ENCODE measurements at regions not wholly inside any gene's neighbourhood (a gene's known extent, or its start where the extent isn't known, plus 50 kb on each side); places are given as distances from the start of the nearest gene placed in this dataset.

- ATAC-seq, result no peak
- no peaks in the 10 kb centered on the region for H3K9me3 ChIP-seq (ENCODE audit: control insufficient read depth, low read length, poor library complexity, severe bottlenecking)
- no peaks in the 10 kb centered on the region for H3K36me3 Mint-ChIP-seq (ENCODE audit: low read depth)
- H3K27ac Mint-ChIP-seq, result no peak overlapping the region
- no peaks in the 10 kb centered on the region for H3K27me3 Mint-ChIP-seq
- no peak overlapping the region for H3K4me3 Mint-ChIP-seq
- no peaks in the 10 kb centered on the region for H3K4me1 Mint-ChIP-seq
- no peak for DNase-seq
Observed at GRCh38 chrX:69079268-69079667, 86.0 kb downstream of the PJA1 start.

GRCh38 chrX:69077895-69078455, 87.3 kb downstream of the PJA1 start:
- Mint-ChIP-seq H3K27me3 (no peaks in the 10 kb centered on the region), H3K4me3 (no peak overlapping the region), H3K36me3 (ENCODE audit: low read depth) (no peaks in the 10 kb centered on the region), H3K27ac (no peak overlapping the region), H3K4me1 (no peaks in the 10 kb centered on the region)
- ATAC-seq, result no peak
- DNase-seq, result no peak
- H3K9me3 ChIP-seq (ENCODE audit: control insufficient read depth, low read length, poor library complexity, severe bottlenecking), result no peaks in the 10 kb centered on the region

GRCh38 chrX:69076088-69076487, 89.2 kb downstream of the PJA1 start:
- H3K36me3 Mint-ChIP-seq (ENCODE audit: low read depth), result no peaks in the 10 kb centered on the region
- H3K27me3 Mint-ChIP-seq, result no peaks in the 10 kb centered on the region
- H3K4me1 Mint-ChIP-seq, result no peaks in the 10 kb centered on the region
- ATAC-seq, result no peak
- no peak for DNase-seq
- no peak overlapping the region for H3K27ac Mint-ChIP-seq
- no peaks in the 10 kb centered on the region for H3K9me3 ChIP-seq (ENCODE audit: control insufficient read depth, low read length, poor library complexity, severe bottlenecking)
- no peak overlapping the region for H3K4me3 Mint-ChIP-seq

GRCh38 chrX:69074726-69075125, 90.5 kb downstream of the PJA1 start:
- H3K27me3 Mint-ChIP-seq, result no peaks in the 10 kb centered on the region
- no peak overlapping the region for H3K27ac Mint-ChIP-seq
- H3K4me1 Mint-ChIP-seq, result no peaks in the 10 kb centered on the region
- ATAC-seq, result no peak
- H3K9me3 ChIP-seq (ENCODE audit: control insufficient read depth, low read length, poor library complexity, severe bottlenecking), result no peaks in the 10 kb centered on the region
- H3K36me3 Mint-ChIP-seq (ENCODE audit: low read depth), result no peaks in the 10 kb centered on the region
- DNase-seq, result no peak
- H3K4me3 Mint-ChIP-seq, result no peak overlapping the region

DNA sequence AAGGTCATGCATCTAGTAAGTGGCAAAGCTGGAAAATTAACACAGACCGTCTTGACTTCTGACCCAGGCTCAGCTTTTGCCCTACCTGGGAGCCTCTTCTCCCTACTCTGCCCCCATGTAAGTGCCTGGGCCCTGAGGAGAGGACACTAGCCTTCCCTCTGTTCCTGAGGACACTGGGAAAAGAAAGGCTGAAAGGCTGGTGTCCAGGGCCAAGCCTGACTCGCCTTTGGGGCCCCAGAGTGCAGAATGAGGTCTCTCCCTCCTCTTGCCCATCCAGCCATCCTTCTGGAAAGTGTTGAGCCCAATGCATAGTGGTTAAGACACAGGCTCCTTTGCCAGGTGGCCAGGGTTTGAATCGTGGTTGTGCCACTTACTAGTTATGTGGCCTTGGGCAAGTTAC, 91.5 kb downstream of the PJA1 start:
- no peaks in the 10 kb centered on the region for H3K4me1 Mint-ChIP-seq
- H3K27ac Mint-ChIP-seq, result no peak overlapping the region
- no peak overlapping the region for H3K4me3 Mint-ChIP-seq
- DNase-seq, result no peak
- ATAC-seq, result no peak
- H3K9me3 ChIP-seq (ENCODE audit: control insufficient read depth, low read length, poor library complexity, severe bottlenecking), result no peaks in the 10 kb centered on the region
- no peaks in the 10 kb centered on the region for H3K36me3 Mint-ChIP-seq (ENCODE audit: low read depth)
- H3K27me3 Mint-ChIP-seq, result no peaks in the 10 kb centered on the region

GRCh38 chrX:69073241-69073640, 92.0 kb downstream of the PJA1 start:
- no peaks in the 10 kb centered on the region for H3K9me3 ChIP-seq (ENCODE audit: control insufficient read depth, low read length, poor library complexity, severe bottlenecking)
- H3K4me3 Mint-ChIP-seq, result no peak overlapping the region

DNA sequence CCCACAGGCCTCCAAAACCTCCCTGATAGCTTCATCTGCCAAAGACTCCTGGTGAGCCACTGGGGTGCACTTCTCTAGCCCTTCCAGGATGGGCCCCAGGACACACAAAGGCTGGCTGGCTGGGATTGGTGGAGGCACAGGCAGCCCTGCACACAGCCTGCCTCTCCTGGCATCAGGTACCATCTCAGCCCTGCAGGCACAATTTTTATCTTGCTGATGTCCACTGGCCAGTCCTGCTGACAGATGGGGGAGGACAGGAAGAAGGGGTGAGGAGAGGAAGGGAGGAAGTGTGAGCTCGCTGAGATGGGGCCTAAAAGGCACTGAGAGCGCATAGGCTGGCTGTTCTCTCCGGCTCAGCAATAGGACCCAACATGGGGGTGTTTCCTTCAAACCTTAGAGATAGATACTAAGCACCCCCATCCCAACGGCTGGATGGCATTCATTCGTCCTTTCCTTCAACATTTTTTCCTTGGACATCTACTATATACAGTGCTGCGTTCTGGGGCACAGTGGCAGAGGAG, 92.7 kb downstream of the PJA1 start:
- no peaks in the 10 kb centered on the region for H3K36me3 Mint-ChIP-seq (ENCODE audit: low read depth)
- no peak overlapping the region for H3K4me3 Mint-ChIP-seq
- ATAC-seq (no peak), DNase-seq (no peak)
- no peaks in the 10 kb centered on the region for H3K9me3 ChIP-seq (ENCODE audit: control insufficient read depth, low read length, poor library complexity, severe bottlenecking)
- H3K4me1 Mint-ChIP-seq, result no peaks in the 10 kb centered on the region
- H3K27ac Mint-ChIP-seq, result no peak overlapping the region
- H3K27me3 Mint-ChIP-seq, result no peaks in the 10 kb centered on the region

More at GRCh38 chrX:69073241-69073640, 92.0 kb downstream of the PJA1 start:
- DNase-seq (no peak), ATAC-seq (no peak)
- Mint-ChIP-seq H3K36me3 (ENCODE audit: low read depth) (no peaks in the 10 kb centered on the region), H3K27ac (no peak overlapping the region), H3K27me3 (no peaks in the 10 kb centered on the region), H3K4me1 (no peaks in the 10 kb centered on the region)

- no peak overlapping the region for H3K27ac Mint-ChIP-seq
- H3K4me3 Mint-ChIP-seq, result no peak overlapping the region
- DNase-seq (no peak), ATAC-seq (no peak)
- no peaks in the 10 kb centered on the region for H3K9me3 ChIP-seq (ENCODE audit: control insufficient read depth, low read length, poor library complexity, severe bottlenecking)
- no peaks in the 10 kb centered on the region for H3K4me1 Mint-ChIP-seq
- H3K36me3 Mint-ChIP-seq (ENCODE audit: low read depth), result no peaks in the 10 kb centered on the region
- no peaks in the 10 kb centered on the region for H3K27me3 Mint-ChIP-seq
Observed at GRCh38 chrX:69070949-69071650, 94.2 kb downstream of the PJA1 start.

DNA sequence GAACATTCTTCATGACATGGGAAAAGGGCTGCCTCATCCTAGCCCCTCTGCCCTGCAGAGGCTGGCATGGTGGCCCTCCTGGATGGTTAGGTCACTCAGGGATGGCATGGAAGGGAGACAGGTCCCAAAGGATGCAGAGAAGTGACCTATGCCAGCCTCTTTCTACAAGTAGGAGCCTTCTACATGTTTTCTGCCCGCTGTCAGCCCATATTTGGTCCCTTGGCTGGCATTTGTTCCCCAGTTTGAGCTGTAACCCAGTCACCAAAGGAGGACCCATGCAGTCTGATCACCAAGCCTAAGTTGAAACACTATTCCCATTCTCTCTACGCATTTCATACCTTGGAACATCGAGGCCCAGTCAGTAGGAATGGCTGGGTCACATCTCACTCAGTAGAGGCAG, 95.4 kb downstream of the PJA1 start:
- no peaks in the 10 kb centered on the region for H3K36me3 Mint-ChIP-seq (ENCODE audit: low read depth)
- no peaks in the 10 kb centered on the region for H3K9me3 ChIP-seq (ENCODE audit: control insufficient read depth, low read length, poor library complexity, severe bottlenecking)
- no peaks in the 10 kb centered on the region for H3K27me3 Mint-ChIP-seq
- H3K4me1 Mint-ChIP-seq, result no peaks in the 10 kb centered on the region
- no peak for ATAC-seq
- no peak for DNase-seq
- H3K4me3 Mint-ChIP-seq, result no peak overlapping the region
- no peak overlapping the region for H3K27ac Mint-ChIP-seq

- ATAC-seq, result no peak
Observed at GRCh38 chrX:69069086-69069445, 96.2 kb downstream of the PJA1 start.

DNA sequence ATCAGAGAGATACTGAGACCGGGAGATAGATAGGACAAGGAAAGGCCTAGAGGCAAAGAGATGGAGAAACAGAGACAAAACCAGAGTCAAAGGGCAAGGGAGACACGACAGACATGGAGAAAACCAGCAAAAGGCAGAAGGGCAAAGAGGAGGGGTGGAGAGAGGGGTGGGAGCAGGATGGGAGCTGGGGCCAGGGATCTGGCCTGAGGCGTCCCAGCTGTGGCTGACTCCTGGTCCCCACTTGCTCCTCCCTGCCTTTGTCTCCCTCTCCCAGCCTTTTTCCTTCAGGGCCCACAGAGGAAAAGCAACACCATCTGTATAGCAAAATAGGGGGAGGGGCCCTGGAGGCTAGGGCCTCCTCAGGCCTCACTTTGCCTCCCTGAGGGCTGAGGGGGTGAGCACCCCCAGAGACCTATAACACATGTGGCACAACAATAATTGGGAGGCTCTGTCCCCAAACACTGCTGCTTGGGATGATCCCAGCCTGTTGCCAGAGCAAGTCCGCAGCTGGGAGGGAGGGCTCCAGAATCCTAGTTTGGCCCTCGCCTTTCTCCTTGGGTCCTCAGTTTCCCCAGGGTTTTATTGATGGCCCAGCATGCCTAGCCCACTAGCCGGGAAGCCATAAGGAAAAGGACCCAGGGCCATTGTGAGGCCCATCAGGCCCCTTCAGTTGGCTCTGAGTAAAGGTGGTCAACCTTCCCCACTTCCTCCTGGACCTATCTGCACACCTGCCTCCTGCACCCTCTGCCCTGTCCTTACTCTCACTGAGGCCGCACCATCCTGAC, 96.8 kb downstream of the PJA1 start:
- no peaks in the 10 kb centered on the region for H3K9me3 ChIP-seq (ENCODE audit: control insufficient read depth, low read length, poor library complexity, severe bottlenecking)
- ATAC-seq, result no peak
- Mint-ChIP-seq H3K27me3 (no peaks in the 10 kb centered on the region), H3K36me3 (ENCODE audit: low read depth) (no peaks in the 10 kb centered on the region), H3K27ac (peak overlapping the region; percentile 59), H3K4me1 (no peaks in the 10 kb centered on the region), H3K4me3 (no peak overlapping the region)
- DNase-seq, result no peak

More at GRCh38 chrX:69069086-69069445, 96.2 kb downstream of the PJA1 start:
- Mint-ChIP-seq H3K36me3 (ENCODE audit: low read depth) (no peaks in the 10 kb centered on the region), H3K27me3 (no peaks in the 10 kb centered on the region), H3K27ac (no peak overlapping the region), H3K4me3 (no peak overlapping the region), H3K4me1 (no peaks in the 10 kb centered on the region)
- no peaks in the 10 kb centered on the region for H3K9me3 ChIP-seq (ENCODE audit: control insufficient read depth, low read length, poor library complexity, severe bottlenecking)
- DNase-seq, result no peak

DNA sequence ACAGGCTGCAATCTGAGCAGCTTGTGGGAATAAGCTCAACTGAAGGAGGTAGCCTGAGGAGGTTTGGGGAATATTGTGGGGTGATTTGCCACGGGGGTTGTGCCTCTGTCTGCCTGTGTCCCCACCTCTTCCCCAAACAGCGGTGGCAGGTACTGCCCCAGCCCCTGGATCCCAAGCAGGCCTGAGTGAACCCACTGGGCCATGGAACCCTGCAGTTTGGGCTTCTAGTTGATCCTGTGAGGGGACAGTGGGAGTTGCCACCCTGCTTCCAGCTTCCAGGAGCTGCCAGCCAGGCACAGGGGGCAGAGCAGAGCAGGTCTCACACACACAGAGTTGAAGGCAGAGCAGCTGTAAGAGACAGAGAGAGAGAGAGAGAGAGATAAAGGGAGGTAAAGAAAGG, 97.4 kb downstream of the PJA1 start:
- peak overlapping the region; percentile 59 for H3K27ac Mint-ChIP-seq
- H3K27me3 Mint-ChIP-seq, result no peaks in the 10 kb centered on the region
- no peak overlapping the region for H3K4me3 Mint-ChIP-seq
- no peaks in the 10 kb centered on the region for H3K9me3 ChIP-seq (ENCODE audit: control insufficient read depth, low read length, poor library complexity, severe bottlenecking)
- H3K4me1 Mint-ChIP-seq, result no peaks in the 10 kb centered on the region
- no peak for ATAC-seq
- no peak for DNase-seq
- no peaks in the 10 kb centered on the region for H3K36me3 Mint-ChIP-seq (ENCODE audit: low read depth)

GRCh38 chrX:69066966-69067525, 98.2 kb downstream of the PJA1 start:
- ATAC-seq, result no peak
- Mint-ChIP-seq H3K27ac (no peak overlapping the region), H3K4me1 (no peaks in the 10 kb centered on the region), H3K4me3 (no peak overlapping the region), H3K27me3 (no peaks in the 10 kb centered on the region), H3K36me3 (ENCODE audit: low read depth) (no peaks in the 10 kb centered on the region)
- H3K9me3 ChIP-seq (ENCODE audit: control insufficient read depth, low read length, poor library complexity, severe bottlenecking), result no peaks in the 10 kb centered on the region
- no peak for DNase-seq

All from T-helper 17 cell (primary cell).